HG03565 (cell line): ENCODE measurements at regions not wholly inside any gene's neighbourhood (a gene's known extent, or its start where the extent isn't known, plus 50 kb on each side); places are given as distances from the start of the nearest gene placed in this dataset.

Experiments used
- ATAC-seq: cut with Tn5 transposase; IDR thresholded peaks from one replicate; pipeline ENCODE4 v1.9.1; 2021; ENCODE audit warnings: mild to moderate bottlenecking, moderate library complexity; ENCODE audit not compliant: unreplicated experiment

GRCh38 chr10:58885146-58885545, 291.3 kb upstream of the PHYHIPL start:
- ATAC-seq: no peak

DNA sequence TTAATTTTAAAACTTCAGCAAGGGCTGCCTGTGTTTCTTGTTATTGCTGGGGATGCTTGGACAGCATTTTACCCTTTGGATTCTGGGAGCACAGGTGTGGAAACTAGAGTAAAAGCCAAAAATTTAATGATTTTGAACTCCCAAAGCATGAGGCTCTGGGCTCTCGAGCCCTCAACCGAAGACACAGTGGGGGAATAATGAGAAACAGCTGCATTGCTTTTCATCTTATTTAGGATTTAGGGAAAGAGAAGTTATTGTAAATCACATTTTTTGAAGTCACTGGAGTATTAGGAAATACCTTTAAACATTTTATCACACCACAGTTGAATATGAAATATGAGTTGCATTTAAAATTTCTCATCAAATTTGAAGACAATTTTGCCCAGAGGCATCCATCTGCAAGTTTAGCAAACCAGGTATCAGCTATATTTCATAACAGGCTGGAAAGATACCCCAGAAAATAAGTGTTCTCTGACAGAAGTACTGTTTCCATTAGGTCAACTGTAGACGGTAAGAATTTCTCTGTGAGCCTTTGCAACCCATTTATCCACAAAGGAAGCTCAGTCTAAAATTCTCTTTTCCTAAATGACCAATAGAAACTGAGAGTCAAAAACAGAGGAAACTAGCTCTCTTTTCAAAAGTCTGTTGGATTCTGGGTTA, 290.6 kb upstream of the PHYHIPL start:
- no peak for ATAC-seq

DNA sequence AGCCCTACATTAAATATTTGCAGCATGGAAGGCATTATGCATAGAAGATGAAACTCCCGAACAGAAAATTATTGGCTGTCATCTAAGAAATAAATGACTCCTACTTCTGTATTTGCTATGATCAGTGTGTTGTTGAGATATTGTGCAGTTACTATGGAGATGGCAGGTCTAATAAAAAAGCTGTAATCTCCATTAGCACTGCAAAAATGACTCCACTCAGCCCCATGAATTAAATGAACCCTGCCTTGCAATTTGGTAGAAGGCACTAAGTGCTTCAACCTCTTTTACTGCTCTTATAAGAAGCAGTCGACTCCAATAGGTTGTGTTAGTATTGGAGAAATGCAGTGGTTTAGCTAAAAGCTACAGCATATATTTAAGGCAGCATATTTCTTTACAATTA, 290.0 kb upstream of the PHYHIPL start:
- no peak for ATAC-seq

DNA sequence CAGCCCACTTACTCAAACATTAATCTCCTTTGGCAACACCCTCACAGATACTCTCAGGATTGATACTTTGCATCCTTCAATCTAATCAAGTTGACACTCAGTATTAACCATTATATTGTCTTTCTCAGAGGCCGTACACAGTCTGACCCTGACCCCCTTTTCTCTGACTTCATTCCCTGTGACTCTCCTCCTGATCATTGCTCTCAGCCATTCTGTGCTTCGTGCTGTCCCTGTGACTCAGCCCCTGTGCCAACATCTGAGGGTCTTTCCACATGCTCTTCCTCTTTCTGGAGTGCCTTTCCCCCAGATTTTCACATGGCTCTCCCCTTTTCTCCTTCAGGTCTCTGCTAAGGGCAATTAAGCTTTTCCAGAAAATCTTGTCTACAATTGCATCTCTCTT, 289.0 kb upstream of the PHYHIPL start:
- ATAC-seq: no peak

DNA sequence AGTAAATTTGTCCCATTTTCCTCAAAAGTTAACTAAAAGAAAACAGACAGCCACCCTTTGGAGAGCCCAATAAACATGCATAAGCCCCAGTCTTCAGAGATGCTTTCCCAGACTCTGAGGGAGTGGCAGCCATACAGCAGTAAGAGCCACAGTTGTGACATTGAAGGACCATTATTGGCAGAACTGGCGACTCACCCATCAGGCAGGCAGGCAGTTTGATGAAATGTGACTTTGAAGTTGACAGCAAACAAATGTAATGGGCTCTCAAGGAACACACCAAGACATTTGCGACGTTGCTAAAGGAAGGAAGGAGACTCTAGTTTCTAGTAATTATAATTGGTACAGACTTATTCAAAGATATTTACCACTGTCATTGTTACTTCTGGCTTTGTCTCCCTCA, 287.5 kb upstream of the PHYHIPL start:
- no peak for ATAC-seq

DNA sequence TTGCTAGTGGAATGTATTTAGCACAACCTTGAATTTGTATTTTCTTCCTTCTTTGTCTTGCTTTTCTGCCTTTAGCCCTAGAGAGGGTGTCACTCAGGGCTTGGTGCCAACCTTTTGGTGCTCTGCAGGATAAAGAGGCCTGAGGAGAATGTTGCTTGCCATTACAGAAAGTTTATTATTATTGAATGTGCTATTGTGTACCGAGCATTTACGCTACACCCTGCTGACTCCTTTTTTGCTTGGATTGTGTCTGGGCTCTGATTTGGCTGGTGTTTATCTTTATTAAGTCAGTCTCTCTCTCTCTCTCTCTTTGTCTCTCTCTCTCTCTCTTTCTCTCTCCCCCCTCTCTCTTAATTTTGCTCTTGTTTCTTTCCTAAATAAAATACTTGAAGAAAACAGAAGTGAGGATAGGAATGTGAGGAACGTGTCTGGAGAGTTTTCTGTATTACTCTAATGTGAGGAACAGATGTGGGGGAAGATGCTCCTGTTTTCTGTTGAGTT, 284.4 kb upstream of the PHYHIPL start:
- ATAC-seq: no peak

- ATAC-seq: no peak
Observed at GRCh38 chr10:58894929-58895328, 281.5 kb upstream of the PHYHIPL start.

GRCh38 chr10:58896229-58896628, 280.2 kb upstream of the PHYHIPL start:
- no peak for ATAC-seq

DNA sequence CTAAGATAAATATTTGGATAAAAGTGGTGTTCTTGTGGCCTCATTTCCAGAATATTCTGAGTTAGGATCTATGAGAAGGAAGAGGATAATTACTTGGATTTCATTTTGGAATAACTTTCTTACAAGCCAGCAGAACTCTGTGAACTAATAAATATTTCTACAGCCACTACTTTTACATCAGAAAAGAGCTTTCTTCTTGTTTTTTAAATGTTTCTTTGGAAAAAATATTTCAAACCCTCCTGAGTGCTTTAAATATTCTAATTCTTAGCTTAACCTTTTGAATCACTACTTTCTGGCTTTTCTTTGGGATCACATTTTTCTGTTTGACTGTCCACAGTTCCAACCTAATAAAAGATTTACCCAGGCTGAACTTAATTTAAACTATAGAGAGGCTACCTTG, 279.2 kb upstream of the PHYHIPL start:
- ATAC-seq: no peak

GRCh38 chr10:58897708-58898107, 278.7 kb upstream of the PHYHIPL start:
- ATAC-seq: no peak

GRCh38 chr10:58898854-58899573, 277.4 kb upstream of the PHYHIPL start:
- no peak for ATAC-seq

GRCh38 chr10:58901092-58901646, 275.3 kb upstream of the PHYHIPL start:
- ATAC-seq: no peak

DNA sequence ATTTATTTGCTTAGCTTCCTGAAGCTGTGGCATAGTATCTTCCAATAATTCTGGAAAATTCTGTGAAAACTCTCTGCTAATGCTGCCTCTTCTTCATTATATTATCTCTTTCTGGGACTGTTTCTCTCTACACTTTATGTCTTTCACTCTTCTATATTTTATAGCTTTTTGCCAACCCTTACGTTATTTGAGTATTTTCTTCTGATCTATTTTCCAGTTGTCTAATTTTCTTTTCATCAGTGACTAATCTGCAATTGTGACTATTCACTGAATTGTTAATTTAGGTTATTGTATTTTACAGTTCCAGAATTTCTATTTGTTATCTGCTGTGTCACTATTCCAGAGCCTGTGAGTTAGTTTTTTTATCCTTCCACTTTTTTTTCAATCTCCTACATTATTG, 273.4 kb upstream of the PHYHIPL start:
- no peak for ATAC-seq

- ATAC-seq: no peak
Observed at GRCh38 chr10:58909881-58910280, 266.6 kb upstream of the PHYHIPL start.

GRCh38 chr10:58913717-58914116, 262.7 kb upstream of the PHYHIPL start:
- no peak for ATAC-seq

DNA sequence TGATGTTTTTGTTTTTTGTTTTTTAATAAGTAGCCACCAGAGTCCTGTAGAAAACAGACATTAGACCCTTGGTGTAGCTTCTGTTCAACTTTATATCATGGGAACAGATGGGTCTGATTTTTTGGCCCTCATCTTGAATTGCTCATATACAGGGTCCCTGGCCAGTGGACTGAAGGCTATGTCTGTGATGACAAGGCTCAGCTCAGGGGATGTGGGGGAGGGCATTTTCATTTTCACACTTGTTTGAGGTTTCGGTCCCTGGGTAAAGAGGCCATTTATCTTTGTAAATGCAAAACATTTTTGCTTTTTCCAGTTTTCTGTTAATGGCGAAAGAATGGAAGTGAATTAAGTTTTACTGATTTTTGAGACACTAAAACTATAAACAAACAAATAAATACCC, 257.6 kb upstream of the PHYHIPL start:
- no peak for ATAC-seq

DNA sequence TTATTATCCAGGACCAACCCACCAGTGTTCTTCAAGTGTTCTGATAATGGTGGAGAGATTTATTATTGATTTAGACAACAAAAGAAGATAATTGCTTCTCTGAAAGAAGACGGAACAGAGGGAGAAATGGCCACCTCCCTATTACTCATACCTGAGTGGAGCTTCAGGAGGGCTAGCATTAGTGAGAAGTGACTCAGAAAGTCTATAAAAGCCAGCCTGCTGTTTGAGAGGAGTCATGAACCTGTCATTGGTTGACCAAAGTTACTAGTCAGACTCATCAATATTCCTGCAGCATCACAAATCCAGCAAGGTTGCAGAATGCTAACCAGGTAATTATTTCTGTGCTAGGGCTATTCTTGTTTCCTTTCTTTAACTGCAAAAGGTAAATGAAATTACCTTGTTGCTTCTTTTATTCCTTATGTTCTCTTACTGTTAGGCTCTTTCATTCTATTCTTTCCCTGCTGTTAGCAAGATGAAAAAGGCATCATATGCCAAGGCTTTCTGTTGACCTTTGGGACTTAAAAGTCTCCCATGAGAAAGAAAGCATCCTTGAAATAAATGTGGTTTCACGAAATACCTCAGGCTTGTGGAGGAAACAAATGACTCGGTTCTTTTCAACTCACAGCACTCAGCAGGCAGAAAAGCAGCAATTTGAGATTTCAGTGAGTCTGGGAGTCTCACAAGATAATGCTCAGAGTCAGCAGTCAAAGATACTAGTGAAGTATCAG, 256.4 kb upstream of the PHYHIPL start:
- ATAC-seq: no peak

- ATAC-seq: no peak
Observed at GRCh38 chr10:58920655-58921003, 255.8 kb upstream of the PHYHIPL start.

DNA sequence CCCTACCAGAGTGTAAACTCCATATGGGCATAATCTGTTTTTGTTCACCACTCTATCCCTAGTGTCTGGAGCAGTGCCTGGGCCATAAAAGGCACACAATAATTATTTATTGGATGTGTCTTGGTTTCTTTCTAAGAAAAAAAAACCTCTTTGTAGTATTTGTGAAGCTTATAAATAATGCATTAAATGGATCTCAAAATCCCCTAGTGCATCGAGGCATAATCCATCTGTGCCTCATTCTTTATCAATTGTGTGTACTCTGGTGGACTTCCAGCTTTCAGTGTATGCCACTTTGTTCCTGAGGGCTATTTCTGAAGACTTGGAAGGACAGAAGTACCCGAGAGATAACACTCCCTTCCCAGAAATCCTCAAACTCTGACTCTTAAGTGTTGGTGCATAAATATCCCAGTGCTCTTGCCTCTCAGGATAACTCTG, 255.0 kb upstream of the PHYHIPL start:
- no peak for ATAC-seq

GRCh38 chr10:58925381-58925780, 251.1 kb upstream of the PHYHIPL start:
- no peak for ATAC-seq

DNA sequence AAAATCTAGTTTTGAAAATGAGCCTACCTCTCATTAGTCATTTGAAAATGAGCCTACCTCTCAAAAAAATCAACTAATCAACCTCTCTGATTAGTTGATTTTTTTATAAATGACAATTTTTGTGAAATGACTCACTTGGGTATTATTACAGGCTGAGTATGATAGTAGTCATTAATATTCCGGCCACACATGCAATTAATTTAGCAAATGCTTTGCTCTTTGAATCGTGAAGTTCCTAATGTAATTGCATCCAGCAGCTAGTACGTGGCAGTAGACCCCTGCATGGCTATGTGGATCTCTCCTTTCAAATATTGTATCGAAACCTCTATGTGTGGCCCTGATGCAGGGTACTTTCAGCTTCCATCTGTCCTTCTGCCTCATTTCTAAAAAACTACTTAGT, 245.9 kb upstream of the PHYHIPL start:
- no peak for ATAC-seq

GRCh38 chr10:58932126-58932525, 244.3 kb upstream of the PHYHIPL start:
- ATAC-seq: no peak
